ENCODE measurements at regions not wholly inside any gene's neighbourhood (a gene's known extent, or its start where the extent isn't known, plus 50 kb on each side); places are given as distances from the start of the nearest gene placed in this dataset.

DNA sequence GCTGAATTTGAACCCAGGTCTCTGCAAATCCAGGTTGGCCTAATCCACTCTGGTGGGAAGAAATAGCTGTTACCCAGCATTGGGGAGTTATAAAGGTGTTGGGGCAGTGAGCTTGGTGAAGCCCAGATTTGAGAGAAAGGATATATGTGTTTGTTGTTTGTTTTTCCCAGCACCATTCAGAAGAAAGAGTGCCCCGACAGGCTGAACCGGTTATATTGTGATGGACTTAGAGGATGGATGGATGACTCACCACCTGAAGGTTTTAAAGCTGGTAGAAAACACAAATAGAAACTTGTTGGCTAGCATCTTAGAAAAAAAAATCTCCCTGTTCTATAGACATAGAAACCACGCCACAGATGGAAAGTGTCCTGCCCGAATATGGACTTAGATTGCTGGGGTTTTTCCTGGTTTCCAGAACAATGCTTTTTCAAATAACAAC, 404.6 kb downstream of the MED13L start:
- TF ChIP-seq CTCF (IDR thresholded peaks at IDR 0.05) (no peak), SIN3A (IDR thresholded peaks at IDR 0.05; ENCODE audit: borderline replicate concordance, low read depth, low read length) (no peak), TEAD4 (IDR thresholded peaks at IDR 0.05; ENCODE audit: borderline replicate concordance, insufficient read depth) (no peak), EP300 (IDR thresholded peaks at IDR 0.05; ENCODE audit: borderline replicate concordance in 1 of 2, low read depth in 1 of 2, low read length in 1 of 2) (no peak), JUND (IDR thresholded peaks at IDR 0.05) (no peak), TAF1 (IDR thresholded peaks at IDR 0.05; ENCODE audit: borderline replicate concordance, low read depth, low read length) (no peak), TCF12 (IDR thresholded peaks at IDR 0.05) (no peak), EZH2phosphoT487 (IDR thresholded peaks at IDR 0.05; ENCODE audit: borderline replicate concordance, low read depth) (no peak)
- TF ChIP-seq, protein P1, sequence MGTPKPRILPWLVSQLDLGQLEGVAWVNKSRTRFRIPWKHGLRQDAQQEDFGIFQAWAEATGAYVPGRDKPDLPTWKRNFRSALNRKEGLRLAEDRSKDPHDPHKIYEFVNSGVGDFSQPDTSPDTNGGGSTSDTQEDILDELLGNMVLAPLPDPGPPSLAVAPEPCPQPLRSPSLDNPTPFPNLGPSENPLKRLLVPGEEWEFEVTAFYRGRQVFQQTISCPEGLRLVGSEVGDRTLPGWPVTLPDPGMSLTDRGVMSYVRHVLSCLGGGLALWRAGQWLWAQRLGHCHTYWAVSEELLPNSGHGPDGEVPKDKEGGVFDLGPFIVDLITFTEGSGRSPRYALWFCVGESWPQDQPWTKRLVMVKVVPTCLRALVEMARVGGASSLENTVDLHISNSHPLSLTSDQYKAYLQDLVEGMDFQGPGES (IDR thresholded peaks at IDR 0.05; ENCODE audit: low read depth, low read length): no peak

Measured in SK-N-SH (cell line).